Neural cell (in vitro differentiated cells): ENCODE measurements at regions not wholly inside any gene's neighbourhood (a gene's known extent, or its start where the extent isn't known, plus 50 kb on each side); places are given as distances from the start of the nearest gene placed in this dataset.

Experiments
- CTCF ChIP-seq: fragments of 450-650 bp; IDR thresholded peaks from 2 replicates; pipeline ENCODE4 v1.5.1; 2014; ENCODE audit warnings: antibody characterized with exemption, mild to moderate bottlenecking, moderate library complexity; ENCODE audit not compliant: poor library complexity, severe bottlenecking
- EP300 ChIP-seq: fragments of 450-650 bp; conservative IDR thresholded peaks from 2 replicates; pipeline ENCODE4 v1.6.1; 2014; ENCODE audit warnings: antibody characterized with exemption, mild to moderate bottlenecking, moderate library complexity; ENCODE audit not compliant: poor library complexity, severe bottlenecking
- EZH2 ChIP-seq: fragments of 200-600, 300-800 bp; shearing (Covaris generic), sonication (generic); IDR thresholded peaks from 2 replicates; pipeline ENCODE4 v1.6.1; 2014; ENCODE audit warnings: antibody characterized with exemption, low read length, borderline replicate concordance, mild to moderate bottlenecking; ENCODE audit not compliant: insufficient read depth, poor library complexity, severe bottlenecking
- MXI1 ChIP-seq: fragments of 450-650 bp; conservative IDR thresholded peaks from 2 replicates; pipeline ENCODE4 v1.6.1; 2014; ENCODE audit warnings: antibody characterized with exemption, mild to moderate bottlenecking; ENCODE audit not compliant: poor library complexity, severe bottlenecking
- POLR2AphosphoS5 ChIP-seq: IDR thresholded peaks from 2 replicates; pipeline ENCODE4 v1.6.1; 2012
- TAF1 ChIP-seq: IDR thresholded peaks from 2 replicates; pipeline ENCODE4 v1.6.1; 2012; ENCODE audit warnings: low read depth

GRCh38 chr5:124231230-124231629 lies 515.2 kb downstream of the ZNF608 start:
- TF ChIP-seq CTCF (no peak), MXI1 (no peak), EP300 (no peak), POLR2AphosphoS5 (no peak), TAF1 (no peak), EZH2 (no peak)
